ENCODE measurements at regions not wholly inside any gene's neighbourhood (a gene's known extent, or its start where the extent isn't known, plus 50 kb on each side); places are given as distances from the start of the nearest gene placed in this dataset.
"Not testable (repeated sequence)": the region's sequence is repeated elsewhere in the genome, so short reads cannot be mapped to it uniquely, and the experiment has no call there.

DNA sequence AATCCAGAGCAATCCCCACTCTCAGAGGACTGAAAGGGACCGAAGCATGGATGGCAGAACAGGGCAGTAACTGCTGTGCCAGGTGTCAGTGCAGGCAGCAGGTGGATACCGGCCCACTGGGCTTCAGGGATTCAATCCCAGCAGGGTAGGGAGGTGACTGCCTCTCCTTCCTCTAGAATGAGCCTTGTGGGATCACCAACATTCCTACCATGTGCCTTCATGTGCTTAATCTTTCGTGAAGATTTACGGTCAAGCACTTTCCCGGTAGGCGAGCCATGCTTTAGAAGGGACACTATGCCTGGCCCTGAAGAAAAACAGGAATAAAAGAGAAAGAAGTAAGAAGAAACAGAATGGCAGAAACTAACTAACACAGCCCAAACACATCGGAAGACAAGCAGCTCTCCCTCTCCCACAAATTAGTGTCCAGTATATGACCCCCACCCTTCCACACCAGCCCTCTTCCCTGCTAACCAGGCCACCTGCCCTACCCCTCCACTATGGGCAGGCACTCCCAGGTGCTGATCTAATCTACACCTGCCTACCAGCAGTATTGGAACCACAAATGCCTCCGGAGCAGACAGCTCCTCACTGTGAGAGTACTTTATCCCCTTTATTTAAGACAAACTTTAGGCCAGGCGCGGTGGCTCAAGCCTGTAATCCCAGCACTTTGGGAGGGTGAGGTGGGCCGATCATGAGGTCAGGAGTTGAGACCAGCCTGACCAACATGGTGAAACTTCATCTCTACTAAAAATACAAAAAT, 162.5 kb downstream of the NUFIP1 start:
- TF ChIP-seq, protein P1, sequence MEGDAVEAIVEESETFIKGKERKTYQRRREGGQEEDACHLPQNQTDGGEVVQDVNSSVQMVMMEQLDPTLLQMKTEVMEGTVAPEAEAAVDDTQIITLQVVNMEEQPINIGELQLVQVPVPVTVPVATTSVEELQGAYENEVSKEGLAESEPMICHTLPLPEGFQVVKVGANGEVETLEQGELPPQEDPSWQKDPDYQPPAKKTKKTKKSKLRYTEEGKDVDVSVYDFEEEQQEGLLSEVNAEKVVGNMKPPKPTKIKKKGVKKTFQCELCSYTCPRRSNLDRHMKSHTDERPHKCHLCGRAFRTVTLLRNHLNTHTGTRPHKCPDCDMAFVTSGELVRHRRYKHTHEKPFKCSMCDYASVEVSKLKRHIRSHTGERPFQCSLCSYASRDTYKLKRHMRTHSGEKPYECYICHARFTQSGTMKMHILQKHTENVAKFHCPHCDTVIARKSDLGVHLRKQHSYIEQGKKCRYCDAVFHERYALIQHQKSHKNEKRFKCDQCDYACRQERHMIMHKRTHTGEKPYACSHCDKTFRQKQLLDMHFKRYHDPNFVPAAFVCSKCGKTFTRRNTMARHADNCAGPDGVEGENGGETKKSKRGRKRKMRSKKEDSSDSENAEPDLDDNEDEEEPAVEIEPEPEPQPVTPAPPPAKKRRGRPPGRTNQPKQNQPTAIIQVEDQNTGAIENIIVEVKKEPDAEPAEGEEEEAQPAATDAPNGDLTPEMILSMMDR (conservative IDR thresholded peaks at IDR 0.05; ENCODE audit: low read depth): no peak
- H3K27ac ChIP-seq: no peak overlapping the region
- ChIA-PET CTCF (no interaction called here), POLR2A (ENCODE audit: low non-redundant PET) (no interaction called here)
- no peak for DNase-seq (ENCODE audit: low spot score)

DNA sequence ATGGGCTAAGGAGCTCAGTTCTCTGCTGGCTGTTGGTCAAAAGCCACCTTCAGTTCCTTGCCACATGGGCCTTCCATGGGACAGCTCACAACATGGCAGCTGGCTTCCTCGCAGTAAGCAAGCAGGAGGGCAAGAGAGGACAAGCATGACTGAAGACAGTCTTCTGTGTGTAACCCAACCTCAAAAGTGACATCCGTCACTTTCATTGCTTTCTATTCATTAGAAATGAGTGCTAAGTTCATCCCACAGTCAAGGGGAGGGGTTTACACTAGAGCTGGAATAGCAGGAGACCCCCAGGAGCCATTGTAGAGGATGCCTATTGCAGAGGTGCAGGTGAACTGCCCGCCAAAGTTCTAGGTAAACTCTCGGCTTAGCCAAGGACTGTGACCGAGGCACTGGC, 163.3 kb downstream of the NUFIP1 start:
- TF ChIP-seq, protein P1 (conservative IDR thresholded peaks at IDR 0.05; ENCODE audit: low read depth): no peak
- no peak for DNase-seq (ENCODE audit: low spot score)
- no peak overlapping the region for H3K27ac ChIP-seq
- ChIA-PET POLR2A (ENCODE audit: low non-redundant PET) (no interaction called here), CTCF (interaction anchor here (0.7 kb wide), 1 partner anchor 10 kb away, joined by 4 read pairs; no protein-coding TSS in a partner anchor)

DNA sequence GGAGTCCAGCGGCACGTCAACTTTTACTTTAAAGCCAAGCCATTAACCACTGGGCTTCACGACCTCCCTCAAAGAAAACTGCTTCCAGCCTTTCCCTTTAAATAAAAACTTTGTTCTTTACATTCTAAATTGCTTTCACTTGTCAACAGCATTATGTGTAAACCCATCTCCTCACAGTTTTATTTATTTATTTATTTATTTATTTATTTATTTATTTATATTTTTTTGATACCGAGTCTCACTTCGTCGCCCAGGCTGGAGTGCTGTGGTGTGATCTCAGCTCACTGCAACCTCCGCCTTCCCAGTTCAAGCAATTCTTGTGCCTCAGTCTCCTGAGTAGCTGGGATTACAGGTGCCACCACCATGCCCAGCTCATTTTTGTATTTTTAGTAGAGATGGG, 165.7 kb downstream of the NUFIP1 start:
- CTCF ChIA-PET; H3K27ac ChIP-seq; DNase-seq (ENCODE audit: low spot score); POLR2A ChIA-PET (ENCODE audit: low non-redundant PET): not testable (repeated sequence)

DNA sequence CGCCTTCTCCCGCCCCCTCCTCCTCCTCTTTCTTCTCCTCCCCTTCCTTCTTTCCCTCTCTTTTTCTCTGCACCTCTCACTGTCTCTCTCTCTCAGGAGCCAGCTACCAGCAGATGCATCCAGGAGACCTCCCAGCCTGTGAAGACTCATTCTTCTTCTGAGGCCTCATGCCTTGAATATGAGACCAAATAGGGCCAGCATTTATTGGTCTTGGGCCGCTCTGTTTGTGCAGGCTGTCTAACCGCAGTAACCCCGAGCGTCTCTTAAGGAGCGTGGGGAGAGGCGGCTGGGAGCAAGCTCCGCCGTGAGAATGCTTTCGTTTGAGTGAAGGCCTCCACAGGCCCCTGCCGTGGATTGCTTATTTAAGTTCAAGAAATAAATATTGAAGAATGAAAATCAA, 167.0 kb downstream of the NUFIP1 start:
- ChIA-PET POLR2A (ENCODE audit: low non-redundant PET) (no interaction called here), CTCF (no interaction called here)
- H3K27ac ChIP-seq: no peak overlapping the region
- TF ChIP-seq, protein P1 (conservative IDR thresholded peaks at IDR 0.05; ENCODE audit: low read depth): no peak
- no peak for DNase-seq (ENCODE audit: low spot score)

DNA sequence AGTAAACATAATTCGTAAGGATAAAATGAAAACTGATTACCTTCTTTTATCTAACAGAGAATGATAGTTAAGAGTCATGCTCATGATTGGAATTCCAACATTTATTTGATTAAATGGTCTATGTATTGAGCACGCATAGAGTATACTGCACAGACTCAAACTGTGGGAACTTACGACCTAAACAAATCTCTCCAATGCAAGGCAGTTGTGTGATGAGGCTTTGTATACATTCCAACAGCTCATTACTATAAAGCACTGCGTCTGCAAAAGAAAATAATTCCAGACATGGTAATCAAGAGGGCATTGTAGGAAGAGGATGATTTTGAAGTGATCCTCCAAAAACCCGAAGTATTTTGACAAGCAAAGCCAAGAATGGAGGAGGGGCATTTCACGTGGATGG, 169.5 kb downstream of the NUFIP1 start:
- TF ChIP-seq, protein P1 (conservative IDR thresholded peaks at IDR 0.05; ENCODE audit: low read depth): no peak
- CTCF ChIA-PET: no interaction called here
- POLR2A ChIA-PET (ENCODE audit: low non-redundant PET): no interaction called here
- H3K27ac ChIP-seq: no peak overlapping the region
- DNase-seq (ENCODE audit: low spot score): no peak

DNA sequence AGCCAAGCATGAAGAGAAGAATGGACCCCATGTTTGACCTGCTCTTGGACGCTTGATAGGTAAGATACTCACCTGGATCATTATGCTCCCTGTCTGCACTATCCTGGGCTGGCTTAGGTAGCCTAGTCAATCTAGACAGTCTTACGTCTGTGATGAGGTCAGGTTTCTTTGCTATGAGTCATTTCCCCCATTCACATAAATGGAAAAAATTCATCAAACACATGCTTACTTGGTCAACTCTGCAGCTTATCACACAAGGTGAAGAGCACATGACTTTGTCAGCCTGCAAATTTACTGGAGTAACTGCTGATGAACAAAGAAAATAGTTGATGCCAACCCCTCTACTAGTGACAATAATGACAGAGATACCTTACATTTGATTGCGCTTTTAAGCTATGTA, 170.0 kb downstream of the NUFIP1 start:
- peak overlapping the region; percentile 32; the same call in 1 of the 2 replicates for H3K27ac ChIP-seq
- TF ChIP-seq, protein P1 (conservative IDR thresholded peaks at IDR 0.05; ENCODE audit: low read depth): no peak
- POLR2A ChIA-PET (ENCODE audit: low non-redundant PET): no interaction called here
- DNase-seq (ENCODE audit: low spot score): peak; percentile 85
- CTCF ChIA-PET: no interaction called here

DNA sequence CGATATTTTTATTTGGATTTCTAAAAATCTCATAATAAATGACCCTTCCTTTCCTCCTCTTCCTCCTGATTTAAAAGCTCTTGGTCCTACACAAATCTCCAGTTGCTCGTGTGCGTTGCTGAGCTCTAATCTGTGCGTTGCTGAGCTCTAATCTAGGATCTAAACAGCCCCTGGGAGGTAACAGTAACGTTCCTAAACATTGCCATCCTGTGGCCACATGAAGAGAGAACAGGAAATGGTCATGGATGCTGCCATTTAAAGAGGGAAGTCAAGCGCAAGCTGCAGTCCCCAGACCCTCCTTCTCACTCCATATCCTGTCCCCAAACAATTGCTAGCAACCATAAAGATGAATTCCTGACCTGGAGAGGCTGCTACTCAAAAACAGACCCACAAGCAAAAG, 170.8 kb downstream of the NUFIP1 start:
- H3K27ac ChIP-seq: no peak overlapping the region
- DNase-seq (ENCODE audit: low spot score): peak; percentile 24
- ChIA-PET POLR2A (ENCODE audit: low non-redundant PET) (interaction anchor here (0.7 kb wide), 1 partner anchor 13 kb away, joined by 5 read pairs; no protein-coding TSS in a partner anchor), CTCF (no interaction called here)
- TF ChIP-seq, protein P1 (conservative IDR thresholded peaks at IDR 0.05; ENCODE audit: low read depth): no peak
